ENCODE measurements at regions not wholly inside any gene's neighbourhood (a gene's known extent, or its start where the extent isn't known, plus 50 kb on each side); places are given as distances from the start of the nearest gene placed in this dataset.

DNA sequence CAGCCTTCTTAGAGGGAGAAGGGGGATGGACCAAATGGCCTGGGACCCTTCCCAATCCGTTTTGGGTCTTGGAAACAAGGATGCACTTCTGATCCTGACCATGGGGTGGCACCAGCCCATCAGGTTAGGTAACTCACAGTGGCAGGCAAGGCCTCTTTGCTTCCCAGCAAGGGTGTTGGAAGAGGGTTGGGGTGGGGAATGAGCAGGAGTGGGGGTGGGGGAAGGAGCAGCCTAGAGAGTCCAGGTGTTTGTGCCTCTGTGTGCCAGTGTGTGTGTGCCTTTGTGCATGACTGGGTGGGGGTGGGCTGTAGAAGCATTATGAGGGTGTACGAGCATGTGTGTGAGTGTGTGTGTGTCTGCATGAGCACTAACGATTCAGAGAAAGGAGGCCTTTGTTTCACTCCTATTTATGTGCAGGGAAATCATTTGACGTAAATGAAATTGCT, 213.1 kb downstream of the INSC start:
- H3K4me3 ChIP-seq (ENCODE audit: low read depth, low read length) = no peak overlapping the region
- peak; percentile 34 for DNase-seq (ENCODE audit: low read depth)
- TF ChIP-seq, protein P1, sequence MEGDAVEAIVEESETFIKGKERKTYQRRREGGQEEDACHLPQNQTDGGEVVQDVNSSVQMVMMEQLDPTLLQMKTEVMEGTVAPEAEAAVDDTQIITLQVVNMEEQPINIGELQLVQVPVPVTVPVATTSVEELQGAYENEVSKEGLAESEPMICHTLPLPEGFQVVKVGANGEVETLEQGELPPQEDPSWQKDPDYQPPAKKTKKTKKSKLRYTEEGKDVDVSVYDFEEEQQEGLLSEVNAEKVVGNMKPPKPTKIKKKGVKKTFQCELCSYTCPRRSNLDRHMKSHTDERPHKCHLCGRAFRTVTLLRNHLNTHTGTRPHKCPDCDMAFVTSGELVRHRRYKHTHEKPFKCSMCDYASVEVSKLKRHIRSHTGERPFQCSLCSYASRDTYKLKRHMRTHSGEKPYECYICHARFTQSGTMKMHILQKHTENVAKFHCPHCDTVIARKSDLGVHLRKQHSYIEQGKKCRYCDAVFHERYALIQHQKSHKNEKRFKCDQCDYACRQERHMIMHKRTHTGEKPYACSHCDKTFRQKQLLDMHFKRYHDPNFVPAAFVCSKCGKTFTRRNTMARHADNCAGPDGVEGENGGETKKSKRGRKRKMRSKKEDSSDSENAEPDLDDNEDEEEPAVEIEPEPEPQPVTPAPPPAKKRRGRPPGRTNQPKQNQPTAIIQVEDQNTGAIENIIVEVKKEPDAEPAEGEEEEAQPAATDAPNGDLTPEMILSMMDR (IDR thresholded peaks at IDR 0.05; ENCODE audit: control insufficient read depth, extremely low read depth, insufficient read depth) = peak; percentile 95

DNA sequence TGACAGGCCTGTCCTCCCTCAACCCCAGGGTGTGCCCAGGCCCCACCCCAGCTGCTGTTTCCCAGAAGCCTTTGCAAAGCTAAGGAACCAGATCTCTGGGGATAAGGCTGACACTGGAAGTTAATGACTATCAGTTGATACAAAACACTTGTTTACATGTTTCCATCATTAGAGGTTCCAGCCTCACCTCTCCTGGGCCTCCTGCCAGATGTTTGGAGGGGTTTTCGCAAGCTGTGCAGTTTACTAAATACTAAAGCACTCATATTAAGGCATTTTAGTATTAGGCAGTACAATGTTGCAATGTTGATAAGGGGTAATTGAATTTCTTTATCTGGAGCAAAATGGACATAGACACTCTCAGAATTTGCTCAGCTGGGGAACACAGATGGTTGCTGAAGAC, 218.7 kb downstream of the INSC start:
- no peak for DNase-seq (ENCODE audit: low read depth)
- no peak overlapping the region for H3K4me3 ChIP-seq (ENCODE audit: low read depth, low read length)
- TF ChIP-seq, protein P1 (IDR thresholded peaks at IDR 0.05; ENCODE audit: control insufficient read depth, extremely low read depth, insufficient read depth) = no peak

DNA sequence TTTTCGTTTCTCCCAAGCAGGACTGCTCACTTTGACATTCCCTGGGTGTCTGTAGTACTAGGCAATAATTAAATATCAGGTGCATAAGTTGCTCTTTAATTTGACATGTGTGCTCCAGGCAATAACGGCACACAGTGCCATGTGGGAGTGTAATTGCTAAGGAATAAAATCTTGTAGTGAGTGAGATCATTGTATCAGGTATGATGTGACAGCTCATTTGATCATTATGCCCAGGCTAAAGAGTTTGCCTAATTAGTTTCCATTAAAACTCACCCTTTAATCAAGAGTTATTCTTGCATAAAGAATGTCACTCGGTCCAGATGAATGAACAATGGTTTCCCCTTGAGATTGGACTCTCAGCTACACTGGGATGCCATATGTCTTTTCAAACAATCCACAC, 220.0 kb downstream of the INSC start:
- no peak for DNase-seq (ENCODE audit: low read depth)
- TF ChIP-seq, protein P1 (IDR thresholded peaks at IDR 0.05; ENCODE audit: control insufficient read depth, extremely low read depth, insufficient read depth) = no peak
- H3K4me3 ChIP-seq (ENCODE audit: low read depth, low read length) = no peak overlapping the region

DNA sequence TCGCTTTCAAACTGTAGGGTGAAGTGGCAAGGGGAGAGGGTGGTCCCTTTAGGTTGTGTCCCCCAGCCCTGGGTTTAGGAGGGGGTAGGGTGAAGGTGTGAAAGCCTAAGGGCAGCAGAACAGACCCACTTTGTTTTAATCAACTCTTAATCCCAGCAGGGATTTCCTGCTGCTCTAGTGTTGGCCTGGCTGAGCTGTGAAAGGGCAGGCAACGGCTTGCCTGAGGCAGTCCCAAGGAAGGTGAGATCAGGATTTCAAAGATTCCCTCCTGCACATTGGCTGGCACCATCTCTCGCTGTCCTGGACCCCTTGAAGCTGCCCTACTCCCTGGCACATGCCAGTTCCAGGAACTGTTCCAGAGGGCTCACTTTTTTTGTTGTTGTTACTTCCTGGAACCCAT, 221.3 kb downstream of the INSC start:
- DNase-seq (ENCODE audit: low read depth) = no peak
- H3K4me3 ChIP-seq (ENCODE audit: low read depth, low read length) = no peak overlapping the region
- TF ChIP-seq, protein P1 (IDR thresholded peaks at IDR 0.05; ENCODE audit: control insufficient read depth, extremely low read depth, insufficient read depth) = no peak

DNA sequence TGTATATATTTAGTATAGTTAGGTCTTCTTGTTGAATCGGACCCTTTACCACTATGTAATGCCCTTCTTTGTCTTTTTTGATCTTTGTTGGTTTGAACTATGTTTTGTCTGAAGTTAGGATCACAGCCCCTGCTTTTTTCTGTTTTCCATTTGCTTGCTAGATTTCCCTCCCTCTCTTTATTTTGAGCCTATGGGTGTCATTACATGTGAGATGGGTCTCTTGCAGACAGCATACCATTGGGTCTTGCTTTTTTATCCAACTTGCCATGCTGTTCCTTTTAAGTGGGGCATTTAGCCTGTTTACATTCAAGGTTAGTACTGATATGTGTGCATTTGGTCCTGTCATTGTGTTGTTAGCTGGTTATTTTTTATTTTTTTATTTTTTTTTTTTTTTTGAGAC, 224.6 kb downstream of the INSC start:
- TF ChIP-seq, protein P1 (IDR thresholded peaks at IDR 0.05; ENCODE audit: control insufficient read depth, extremely low read depth, insufficient read depth) = no peak
- no peak for DNase-seq (ENCODE audit: low read depth)
- H3K4me3 ChIP-seq (ENCODE audit: low read depth, low read length) = no peak overlapping the region

DNA sequence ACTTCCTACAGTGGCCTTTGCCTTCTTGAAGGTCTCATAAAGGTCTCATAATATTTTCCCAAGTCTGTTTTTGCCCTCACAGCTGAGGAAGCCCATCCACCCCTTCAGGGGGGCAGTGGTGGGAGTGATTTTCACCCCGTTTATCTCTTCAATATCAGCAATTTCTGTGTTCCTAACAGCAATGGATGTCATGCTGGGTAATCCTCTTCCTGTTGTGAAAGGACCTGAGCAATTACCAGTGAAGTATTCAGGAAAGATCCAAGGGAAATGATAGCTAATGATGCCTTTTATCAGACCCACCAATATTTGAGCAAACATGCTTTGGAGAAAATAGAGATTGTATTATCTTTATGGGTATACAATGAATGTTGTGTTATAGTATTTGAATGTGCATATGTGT, 226.9 kb downstream of the INSC start:
- TF ChIP-seq, protein P1 (IDR thresholded peaks at IDR 0.05; ENCODE audit: control insufficient read depth, extremely low read depth, insufficient read depth) = no peak

DNA sequence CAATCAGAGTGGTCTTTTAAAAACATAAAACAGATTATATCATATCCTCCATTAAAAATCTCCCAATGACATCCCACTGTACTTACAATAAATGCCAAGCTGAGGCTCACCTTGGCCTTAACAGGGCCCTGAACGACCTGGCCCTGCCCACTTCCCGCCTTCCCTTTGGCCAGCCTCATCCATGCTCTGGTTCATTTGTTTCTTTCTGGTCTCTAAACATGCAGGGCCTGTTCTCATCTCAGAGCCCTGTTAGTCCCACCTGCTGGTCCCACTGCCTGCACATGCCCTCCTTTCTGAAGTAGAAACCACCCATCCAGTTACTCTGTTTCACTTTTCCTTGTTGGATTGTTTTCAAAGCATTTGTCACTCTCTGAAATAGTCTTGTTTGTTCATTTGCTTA, 227.4 kb downstream of the INSC start:
- TF ChIP-seq, protein P1 (IDR thresholded peaks at IDR 0.05; ENCODE audit: control insufficient read depth, extremely low read depth, insufficient read depth) = no peak
- no peak overlapping the region for H3K4me3 ChIP-seq (ENCODE audit: low read depth, low read length)
- no peak for DNase-seq (ENCODE audit: low read depth)

More for the DNA sequence above, 226.9 kb downstream of the INSC start:
- H3K4me3 ChIP-seq (ENCODE audit: low read depth, low read length) = no peak overlapping the region
- DNase-seq (ENCODE audit: low read depth) = no peak
